BE2C (cell line): ENCODE measurements at regions not wholly inside any gene's neighbourhood (a gene's known extent, or its start where the extent isn't known, plus 50 kb on each side); places are given as distances from the start of the nearest gene placed in this dataset.

Experiments used
- DNase-seq: peaks from one replicate; pipeline ENCODE4 v3.0.0-alpha.2; 2020
- H3K27me3 ChIP-seq: fragments of 250-450 bp; sonication (Bioruptor Pico); 2 replicates; pipeline ENCODE4 v1.5.1; 2020; ENCODE audit warnings: mild to moderate bottlenecking
- H3K36me3 ChIP-seq: fragments of 250-450 bp; sonication (Bioruptor Pico); 2 replicates; pipeline ENCODE4 v1.5.1; 2020; ENCODE audit warnings: mild to moderate bottlenecking
- H3K4me1 ChIP-seq: fragments of 250-450 bp; sonication (Bioruptor Pico); 2 replicates; pipeline ENCODE4 v1.5.1; 2020
- H3K4me3 ChIP-seq: 2 replicates; pipeline ENCODE4 v1.5.1; 2011; ENCODE audit warnings: low read depth, low read length
- H3K9me3 ChIP-seq: fragments of 250-450 bp; sonication (Bioruptor Pico); 2 replicates; pipeline ENCODE4 v1.5.1; 2020
- CTCF ChIP-seq: IDR thresholded peaks from 2 replicates; pipeline ENCODE4 v1.5.1; 2012; ENCODE audit warnings: mild to moderate bottlenecking, low read depth, low read length

GRCh38 chr11:37598381-37598780, 1000.3 kb upstream of the RAG2 start:
- no peak overlapping the region for H3K4me3 ChIP-seq
- no peak for TF ChIP-seq CTCF
- H3K9me3 ChIP-seq = no peaks in the 10 kb centered on the region
- no peaks in the 10 kb centered on the region for H3K27me3 ChIP-seq
- no peaks in the 10 kb centered on the region for H3K36me3 ChIP-seq
- H3K4me1 ChIP-seq = no peaks in the 10 kb centered on the region
- no peak for DNase-seq

- no peaks in the 10 kb centered on the region for H3K27me3 ChIP-seq
- TF ChIP-seq CTCF = no peak
- H3K4me3 ChIP-seq = no peak overlapping the region
- DNase-seq = no peak
- H3K4me1 ChIP-seq = no peaks in the 10 kb centered on the region
- no peaks in the 10 kb centered on the region for H3K9me3 ChIP-seq
- H3K36me3 ChIP-seq = no peaks in the 10 kb centered on the region
Observed at GRCh38 chr11:37597776-37598175, 999.7 kb upstream of the RAG2 start.

GRCh38 chr11:37595845-37596244, 997.8 kb upstream of the RAG2 start:
- Histone ChIP-seq H3K4me3 (no peak overlapping the region), H3K4me1 (no peaks in the 10 kb centered on the region), H3K27me3 (no peaks in the 10 kb centered on the region), H3K36me3 (no peaks in the 10 kb centered on the region), H3K9me3 (no peaks in the 10 kb centered on the region)
- TF ChIP-seq CTCF = no peak
- no peak for DNase-seq

- no peaks in the 10 kb centered on the region for H3K9me3 ChIP-seq
- H3K36me3 ChIP-seq = no peaks in the 10 kb centered on the region
- TF ChIP-seq CTCF = no peak
- no peaks in the 10 kb centered on the region for H3K27me3 ChIP-seq
- no peaks in the 10 kb centered on the region for H3K4me1 ChIP-seq
- DNase-seq = no peak
- H3K4me3 ChIP-seq = no peak overlapping the region
Observed at GRCh38 chr11:37574361-37574760, 976.3 kb upstream of the RAG2 start.

GRCh38 chr11:37572491-37573171, 974.6 kb upstream of the RAG2 start:
- DNase-seq = no peak
- no peaks in the 10 kb centered on the region for H3K36me3 ChIP-seq
- no peaks in the 10 kb centered on the region for H3K27me3 ChIP-seq
- H3K4me1 ChIP-seq = no peaks in the 10 kb centered on the region
- H3K4me3 ChIP-seq = no peak overlapping the region
- no peak for TF ChIP-seq CTCF
- no peaks in the 10 kb centered on the region for H3K9me3 ChIP-seq

GRCh38 chr11:37571246-37571645, 973.2 kb upstream of the RAG2 start:
- Histone ChIP-seq H3K4me1 (no peaks in the 10 kb centered on the region), H3K36me3 (no peaks in the 10 kb centered on the region), H3K9me3 (no peaks in the 10 kb centered on the region), H3K27me3 (no peaks in the 10 kb centered on the region), H3K4me3 (no peak overlapping the region)
- no peak for DNase-seq
- no peak for TF ChIP-seq CTCF
